ENCODE measurements at regions not wholly inside any gene's neighbourhood (a gene's known extent, or its start where the extent isn't known, plus 50 kb on each side); places are given as distances from the start of the nearest gene placed in this dataset.

- no peaks in the 10 kb centered on the region for H3K27me3 ChIP-seq (replicated peaks; ENCODE audit: insufficient read depth, low read depth, low read length, poor library complexity)
- ChIA-PET CTCF (no interaction called here), POLR2A (ENCODE audit: low non-redundant PET) (no interaction called here)
- H3K9me3 ChIP-seq (ENCODE audit: low read depth, low read length, poor library complexity, severe bottlenecking), result no peaks in the 10 kb centered on the region
- BruUV-seq (replicated peaks), result no TSS peak
- no peak for DNase-seq (ENCODE audit: low spot score)
- no peak overlapping the region for H3K27ac ChIP-seq (ENCODE audit: low read depth, low read length, poor library complexity, severe bottlenecking)
- TF ChIP-seq CTCF (conservative IDR thresholded peaks at IDR 0.05; ENCODE audit: low read depth, low read length) (no peak), EZH2 (IDR thresholded peaks at IDR 0.05; ENCODE audit: borderline replicate concordance, low read depth, low read length, poor library complexity, severe bottlenecking) (no peak)
- H3K36me3 ChIP-seq (ENCODE audit: insufficient read depth, low read length, poor library complexity, severe bottlenecking), result no peaks in the 10 kb centered on the region
- intact Hi-C loops (cut with micrococcal nuclease; ENCODE audit: unreplicated experiment), result no loop called here
- H3K4me3 ChIP-seq (ENCODE audit: low read depth, low read length, poor library complexity, severe bottlenecking), result no peak overlapping the region
- H3K4me1 ChIP-seq (ENCODE audit: insufficient read depth, low read length, poor library complexity, severe bottlenecking), result peaks cover 11% of the 10 kb centered on the region
Observed at GRCh38 chr2:145812165-145812554, 1292.2 kb upstream of the ZEB2 start.

- H3K27me3 ChIP-seq (replicated peaks; ENCODE audit: insufficient read depth, low read depth, low read length, poor library complexity), result no peaks in the 10 kb centered on the region
Observed at GRCh38 chr2:145811276-145812164, 1291.6 kb upstream of the ZEB2 start.

GRCh38 chr2:145807968-145808367 lies 1288.0 kb upstream of the ZEB2 start:
- H3K4me1 ChIP-seq (ENCODE audit: insufficient read depth, low read length, poor library complexity, severe bottlenecking), result peaks cover 5% of the 10 kb centered on the region
- DNase-seq (ENCODE audit: low spot score), result no peak
- H3K27ac ChIP-seq (ENCODE audit: low read depth, low read length, poor library complexity, severe bottlenecking), result no peak overlapping the region
- TF ChIP-seq EZH2 (IDR thresholded peaks at IDR 0.05; ENCODE audit: borderline replicate concordance, low read depth, low read length, poor library complexity, severe bottlenecking) (no peak), CTCF (conservative IDR thresholded peaks at IDR 0.05; ENCODE audit: low read depth, low read length) (no peak)
- ChIA-PET CTCF (no interaction called here), POLR2A (ENCODE audit: low non-redundant PET) (no interaction called here)
- H3K27me3 ChIP-seq (replicated peaks; ENCODE audit: insufficient read depth, low read depth, low read length, poor library complexity), result no peaks in the 10 kb centered on the region
- H3K4me3 ChIP-seq (ENCODE audit: low read depth, low read length, poor library complexity, severe bottlenecking), result no peak overlapping the region
- H3K9me3 ChIP-seq (ENCODE audit: low read depth, low read length, poor library complexity, severe bottlenecking), result no peaks in the 10 kb centered on the region
- no TSS peak for BruUV-seq (replicated peaks)
- intact Hi-C loops (cut with micrococcal nuclease; ENCODE audit: unreplicated experiment), result no loop called here
- no peaks in the 10 kb centered on the region for H3K36me3 ChIP-seq (ENCODE audit: insufficient read depth, low read length, poor library complexity, severe bottlenecking)

More at GRCh38 chr2:145811276-145812164, 1291.6 kb upstream of the ZEB2 start:
- DNase-seq (ENCODE audit: low spot score), result no peak
- POLR2A ChIA-PET (ENCODE audit: low non-redundant PET), result no interaction called here
- Histone ChIP-seq H3K9me3 (ENCODE audit: low read depth, low read length, poor library complexity, severe bottlenecking) (no peaks in the 10 kb centered on the region), H3K4me3 (ENCODE audit: low read depth, low read length, poor library complexity, severe bottlenecking) (no peak overlapping the region), H3K4me1 (ENCODE audit: insufficient read depth, low read length, poor library complexity, severe bottlenecking) (peaks cover 11% of the 10 kb centered on the region), H3K36me3 (ENCODE audit: insufficient read depth, low read length, poor library complexity, severe bottlenecking) (no peaks in the 10 kb centered on the region), H3K27ac (ENCODE audit: low read depth, low read length, poor library complexity, severe bottlenecking) (no peak overlapping the region)
- CTCF ChIA-PET, result interaction anchor here (0.6 kb wide), 1 partner anchor 34 kb away, joined by 3 read pairs; no protein-coding TSS in a partner anchor
- TF ChIP-seq EZH2 (IDR thresholded peaks at IDR 0.05; ENCODE audit: borderline replicate concordance, low read depth, low read length, poor library complexity, severe bottlenecking), result no peak
- TF ChIP-seq CTCF (conservative IDR thresholded peaks at IDR 0.05; ENCODE audit: low read depth, low read length), result no peak
- BruUV-seq (replicated peaks), result no TSS peak
- intact Hi-C loops (cut with micrococcal nuclease; ENCODE audit: unreplicated experiment), result no loop called here
